ENCODE measurements at regions not wholly inside any gene's neighbourhood (a gene's known extent, or its start where the extent isn't known, plus 50 kb on each side); places are given as distances from the start of the nearest gene placed in this dataset.

DNA sequence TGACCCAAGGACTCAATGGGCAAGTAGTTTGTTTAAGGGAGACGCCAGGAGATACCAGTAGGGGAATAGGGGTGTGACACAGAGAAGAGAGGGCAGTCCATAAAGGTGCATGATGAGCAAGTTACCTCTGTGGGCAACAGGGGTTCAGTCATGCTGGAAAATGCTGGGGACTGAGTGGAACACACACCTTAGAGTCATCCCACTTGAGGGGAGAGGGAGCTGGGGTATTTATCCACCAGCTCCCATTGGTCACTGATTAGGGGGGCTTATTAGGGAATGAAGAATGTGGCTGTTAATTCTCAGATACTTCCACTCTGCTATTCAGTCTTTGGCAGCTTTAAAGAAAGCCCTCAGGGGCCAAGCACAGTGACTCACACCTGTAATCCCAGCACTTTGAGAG is 67.5 kb upstream of the MRI1 start:
- no peaks in the 10 kb centered on the region for H3K9me2 ChIP-seq (ENCODE audit: insufficient read depth)
- no peaks in the 10 kb centered on the region for H3K36me3 ChIP-seq (ENCODE audit: control insufficient read depth in 1 of 2, insufficient read depth in 2 of 2, low read length in 2 of 2)
- no peaks in the 10 kb centered on the region for H3K79me2 ChIP-seq (ENCODE audit: insufficient read depth, low read length)
- CTCF ChIA-PET: interaction anchor here (1.0 kb wide), 1 partner anchor 25 kb away, joined by 3 read pairs; no protein-coding TSS in a partner anchor
- H3K4me2 ChIP-seq (ENCODE audit: low read length): no peak overlapping the region
- H4K20me1 ChIP-seq (ENCODE audit: insufficient read depth): no peaks in the 10 kb centered on the region
- no peak overlapping the region for H3K4me3 ChIP-seq (replicated peaks in 1 of 2; ENCODE audit: low read depth in 1 of 2, low read length in 2 of 2)
- H2AFZ ChIP-seq (ENCODE audit: low read depth, low read length, poor library complexity, severe bottlenecking): no peak overlapping the region
- no peak overlapping the region for H3K9ac ChIP-seq (ENCODE audit: low read length)
- H3K27ac ChIP-seq (ENCODE audit: low read depth, low read length): no peak overlapping the region
- no TSS peak for BruUV-seq (replicated peaks)
- RAD21 ChIA-PET (ENCODE audit: low non-redundant PET in 1 of 2, low total read pairs in 2 of 2, uncharacterized antibody in 2 of 2, unreplicated experiment in 2 of 2): no interaction called here
- H3K27me3 ChIP-seq (ENCODE audit: insufficient read depth, low read length): no peaks in the 10 kb centered on the region
- H3K4me1 ChIP-seq (ENCODE audit: control insufficient read depth in 1 of 2, insufficient read depth in 2 of 2, low read length in 2 of 2): no peaks in the 10 kb centered on the region
- no peak for ATAC-seq
- no peak for DNase-seq (ENCODE audit: low read depth, low spot score)
- no peaks in the 10 kb centered on the region for H3K9me3 ChIP-seq (ENCODE audit: control insufficient read depth in 1 of 2, insufficient read depth in 1 of 2, low read depth in 1 of 2, low read length in 2 of 2)
- intact Hi-C loops (cut with micrococcal nuclease): no loop called here
- TF ChIP-seq, protein P1, sequence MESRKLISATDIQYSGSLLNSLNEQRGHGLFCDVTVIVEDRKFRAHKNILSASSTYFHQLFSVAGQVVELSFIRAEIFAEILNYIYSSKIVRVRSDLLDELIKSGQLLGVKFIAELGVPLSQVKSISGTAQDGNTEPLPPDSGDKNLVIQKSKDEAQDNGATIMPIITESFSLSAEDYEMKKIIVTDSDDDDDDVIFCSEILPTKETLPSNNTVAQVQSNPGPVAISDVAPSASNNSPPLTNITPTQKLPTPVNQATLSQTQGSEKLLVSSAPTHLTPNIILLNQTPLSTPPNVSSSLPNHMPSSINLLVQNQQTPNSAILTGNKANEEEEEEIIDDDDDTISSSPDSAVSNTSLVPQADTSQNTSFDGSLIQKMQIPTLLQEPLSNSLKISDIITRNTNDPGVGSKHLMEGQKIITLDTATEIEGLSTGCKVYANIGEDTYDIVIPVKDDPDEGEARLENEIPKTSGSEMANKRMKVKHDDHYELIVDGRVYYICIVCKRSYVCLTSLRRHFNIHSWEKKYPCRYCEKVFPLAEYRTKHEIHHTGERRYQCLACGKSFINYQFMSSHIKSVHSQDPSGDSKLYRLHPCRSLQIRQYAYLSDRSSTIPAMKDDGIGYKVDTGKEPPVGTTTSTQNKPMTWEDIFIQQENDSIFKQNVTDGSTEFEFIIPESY (IDR thresholded peaks at IDR 0.05; ENCODE audit: extremely low read depth, insufficient replicate concordance, low read length): no peak
- no peak for TF ChIP-seq SIN3A (IDR thresholded peaks at IDR 0.05; ENCODE audit: low read depth)
- TF ChIP-seq RAD21 (IDR thresholded peaks at IDR 0.05; ENCODE audit: low read depth): no peak
- no peak for TF ChIP-seq JUND (IDR thresholded peaks at IDR 0.05)
- TF ChIP-seq POLR2A (IDR thresholded peaks at IDR 0.05; ENCODE audit: borderline replicate concordance, extremely low read depth, insufficient read depth, insufficient read length): no peak
- no peak for TF ChIP-seq SRF (IDR thresholded peaks at IDR 0.05; ENCODE audit: low read depth)
- TF ChIP-seq ELF1 (IDR thresholded peaks at IDR 0.05; ENCODE audit: borderline replicate concordance, low read depth): no peak
- no peak for TF ChIP-seq SP1 (IDR thresholded peaks at IDR 0.05; ENCODE audit: low read depth)
- TF ChIP-seq TCF7L2 (IDR thresholded peaks at IDR 0.05; ENCODE audit: borderline replicate concordance, extremely low read depth, insufficient read depth, insufficient read length): no peak
- no peak for TF ChIP-seq YY1 (IDR thresholded peaks at IDR 0.05; ENCODE audit: extremely low read depth, insufficient replicate concordance, low read depth, low read length)
- TF ChIP-seq ATF3 (IDR thresholded peaks at IDR 0.05): no peak
- TF ChIP-seq CBX3 (IDR thresholded peaks at IDR 0.05; ENCODE audit: low read depth): no peak
- TF ChIP-seq EZH2 (IDR thresholded peaks at IDR 0.05): no peak
- no peak for TF ChIP-seq CEBPB (IDR thresholded peaks at IDR 0.05; ENCODE audit: low read depth)
- no peak for TF ChIP-seq MAX (IDR thresholded peaks at IDR 0.05)
- TF ChIP-seq EGR1 (IDR thresholded peaks at IDR 0.05; ENCODE audit: low read depth): no peak
- no peak for TF ChIP-seq REST (IDR thresholded peaks at IDR 0.05; ENCODE audit: low read depth)
- no peak for TF ChIP-seq FOSL1 (IDR thresholded peaks at IDR 0.05; ENCODE audit: low read depth)
- no peak for TF ChIP-seq ZNF274 (IDR thresholded peaks at IDR 0.05; ENCODE audit: low read depth, low read length)
- no peak for TF ChIP-seq CTCF (IDR thresholded peaks at IDR 0.05 in 2 of 3, conservative IDR thresholded peaks at IDR 0.05 in 1 of 3; ENCODE audit: borderline replicate concordance in 1 of 3, insufficient read depth in 1 of 3, low read depth in 2 of 3, low read length in 2 of 3)
- POLR2A ChIA-PET: no interaction called here
